Right lobe of liver (tissue), 6 donors: ENCODE measurements at regions not wholly inside any gene's neighbourhood (a gene's known extent, or its start where the extent isn't known, plus 50 kb on each side); places are given as distances from the start of the nearest gene placed in this dataset.
"Not testable (repeated sequence)": the region's sequence is repeated elsewhere in the genome, so short reads cannot be mapped to it uniquely, and the experiment has no call there.

ENCODE experiments used
- ATAC-seq, 4 donors: fragments of 200-7000 bp; cut with Tn5 transposase; one replicate each; pipeline ENCODE4 v1.9.1; 2020; ENCODE audit warnings: mild to moderate bottlenecking in 4 of 4, moderate library complexity in 4 of 4
- DNase-seq, 3 donors: peaks; one replicate each; pipeline ENCODE4 v3.0.0-alpha.2; 2020
- H3K27ac ChIP-seq, 3 donors: fragments of 200-600 bp; one replicate each; pipeline ENCODE4 v1.8.0; 2022
- H3K27me3 ChIP-seq, 2 donors: fragments of 200-600 bp; one replicate each; pipeline ENCODE4 v1.8.0; 2022
- H3K36me3 ChIP-seq, 4 donors: fragments of 200-600 bp; sonication (generic) in 1 of 4; one replicate each; pipeline versions ENCODE4 v1.5.1 to v1.8.0; 2017 to 2022; ENCODE audit warnings: control low read depth in 1 of 4
- H3K4me1 ChIP-seq, 4 donors: fragments of 200-600 bp; sonication (generic) in 1 of 4; one replicate each; pipeline versions ENCODE4 v1.5.1 to v1.8.0; 2017 to 2022; ENCODE audit warnings: control low read depth in 1 of 4
- H3K4me3 ChIP-seq, 3 donors: fragments of 200-600 bp; one replicate each; pipeline ENCODE4 v1.8.0; 2022
- H3K9me3 ChIP-seq, 4 donors: fragments of 200-600 bp; sonication (generic) in 1 of 4; one replicate each; pipeline versions ENCODE4 v1.5.1 to v1.8.0; 2017 to 2022; ENCODE audit warnings: control low read depth in 1 of 4
- POLR2A ChIP-seq: fragments of 450-650 bp; IDR thresholded peaks from one replicate; pipeline ENCODE4 v1.6.1; 2017; ENCODE audit warnings: antibody characterized with exemption, mild to moderate bottlenecking
- WGBS: methylation state at CpG from one replicate; pipeline ENCODE4 v1.1.6; 2018; ENCODE audit warnings: low coverage, low lambda C conversion rate; ENCODE audit not compliant: insufficient coverage; ENCODE audit errors: missing lambda C conversion rate; 5-methylcytosine and 5-hydroxymethylcytosine counted together
- intact Hi-C, 2 donors: fragments of 100-400 bp; cut with DNase I; formaldehyde crosslinking; loops; one replicate each; pipeline versions ENCODE4 v1.11.2 to v1.14.1; 2022
- TF ChIP-seq, protein P1 (sequence below), 4 donors: fragments of 200-600 bp in 3 of 4; fragments of 450-650 bp in 1 of 4; IDR thresholded peaks; one replicate each; pipeline versions ENCODE4 v1.5.1 to v1.8.0; 2016 to 2022; ENCODE audit warnings: antibody characterized with exemption in 4 of 4, mild to moderate bottlenecking in 2 of 4
- donor health status: DM: no; HTN: yes; CAD: no.
- donor health status: DM: no; HTN: no; CAD: no.
- donor health status: DM: no; HTN: no; CAD: no.
- donor health status: DM: no; HTN: yes; CAD: no.
- donor health status: DM: no; HTN: yes; CAD: no.

DNA sequence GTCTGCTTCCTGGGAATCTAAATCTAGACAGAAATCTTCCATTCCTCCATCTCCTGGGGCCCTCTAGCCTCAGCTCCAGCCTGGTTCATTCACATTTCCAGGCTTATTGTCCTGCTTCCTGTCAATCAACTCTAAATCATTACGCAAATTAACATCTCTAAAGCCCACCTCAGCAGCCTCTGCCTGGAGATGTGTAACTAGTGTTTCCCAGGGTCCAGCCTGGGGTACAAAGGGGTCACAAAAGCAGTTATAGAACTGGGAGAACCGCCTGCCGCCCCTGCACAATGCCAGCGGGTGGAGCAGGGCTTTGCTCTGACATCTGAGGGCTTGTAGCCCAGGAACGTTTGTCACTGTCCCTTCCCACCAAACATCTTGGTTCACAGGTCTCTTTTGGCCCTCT, 373.5 kb downstream of the RRAGC start:
- Histone ChIP-seq H3K4me3 (no peak overlapping the region), H3K36me3 (no peaks in the 10 kb centered on the region), H3K4me1 (no peaks in the 10 kb centered on the region), H3K9me3 (no peaks in the 10 kb centered on the region), H3K27ac (no peak overlapping the region), H3K27me3 (no peaks in the 10 kb centered on the region)
- no peak for TF ChIP-seq POLR2A
- TF ChIP-seq, protein P1, sequence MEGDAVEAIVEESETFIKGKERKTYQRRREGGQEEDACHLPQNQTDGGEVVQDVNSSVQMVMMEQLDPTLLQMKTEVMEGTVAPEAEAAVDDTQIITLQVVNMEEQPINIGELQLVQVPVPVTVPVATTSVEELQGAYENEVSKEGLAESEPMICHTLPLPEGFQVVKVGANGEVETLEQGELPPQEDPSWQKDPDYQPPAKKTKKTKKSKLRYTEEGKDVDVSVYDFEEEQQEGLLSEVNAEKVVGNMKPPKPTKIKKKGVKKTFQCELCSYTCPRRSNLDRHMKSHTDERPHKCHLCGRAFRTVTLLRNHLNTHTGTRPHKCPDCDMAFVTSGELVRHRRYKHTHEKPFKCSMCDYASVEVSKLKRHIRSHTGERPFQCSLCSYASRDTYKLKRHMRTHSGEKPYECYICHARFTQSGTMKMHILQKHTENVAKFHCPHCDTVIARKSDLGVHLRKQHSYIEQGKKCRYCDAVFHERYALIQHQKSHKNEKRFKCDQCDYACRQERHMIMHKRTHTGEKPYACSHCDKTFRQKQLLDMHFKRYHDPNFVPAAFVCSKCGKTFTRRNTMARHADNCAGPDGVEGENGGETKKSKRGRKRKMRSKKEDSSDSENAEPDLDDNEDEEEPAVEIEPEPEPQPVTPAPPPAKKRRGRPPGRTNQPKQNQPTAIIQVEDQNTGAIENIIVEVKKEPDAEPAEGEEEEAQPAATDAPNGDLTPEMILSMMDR (IDR thresholded peaks at IDR 0.05), result no peak
- ATAC-seq (no peak), DNase-seq (no peak)
- WGBS, result 25% methylated on average over 5 of the region's 5 CpGs
- intact Hi-C loops, result no loop called here

DNA sequence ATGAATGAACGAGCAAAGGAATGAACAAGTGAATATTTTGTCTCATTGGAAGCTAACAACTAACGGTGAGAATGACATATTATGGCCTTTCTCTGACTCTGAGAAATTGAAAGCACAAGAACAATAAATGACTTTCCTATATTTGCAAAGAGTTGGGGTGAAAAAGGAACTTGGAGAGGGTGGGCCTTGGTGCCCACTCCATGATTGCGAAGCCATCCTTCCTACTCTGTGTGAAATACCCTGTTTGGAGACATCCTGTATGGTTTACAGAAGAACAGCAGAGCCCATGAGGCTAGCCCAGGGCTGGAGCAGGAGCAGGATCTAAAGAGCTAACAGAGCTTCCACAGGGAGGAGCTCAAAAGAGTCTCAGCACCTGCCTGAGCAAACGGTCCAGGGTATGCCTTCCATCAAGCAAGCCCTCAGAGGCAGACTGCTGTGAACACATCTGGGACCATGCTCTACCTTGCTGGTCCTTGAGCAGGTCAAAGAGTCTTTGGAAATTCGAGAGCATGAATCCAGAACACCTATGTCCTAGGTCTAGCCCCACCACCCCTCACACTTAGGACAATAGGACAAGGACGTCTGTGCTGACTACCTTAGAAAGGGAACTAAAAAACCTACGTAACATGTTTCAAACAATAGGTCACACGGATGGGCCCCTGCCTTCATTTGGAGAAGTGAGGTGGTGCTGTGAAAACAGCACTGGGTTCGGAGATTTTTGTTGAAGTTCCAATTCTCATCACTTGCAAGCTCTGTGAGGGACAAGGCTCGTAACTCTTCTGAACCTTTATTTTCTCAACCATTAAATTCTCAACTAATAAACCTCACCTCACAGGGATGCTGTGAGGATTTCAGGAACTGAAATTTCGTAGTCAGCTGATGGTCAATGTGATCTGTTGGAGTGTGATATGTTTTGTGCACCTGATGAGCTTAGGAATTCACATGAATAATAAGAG, 377.4 kb downstream of the RRAGC start:
- no peak overlapping the region for H3K4me3 ChIP-seq
- H3K27me3 ChIP-seq, result no peaks in the 10 kb centered on the region
- DNase-seq, result no peak
- no peak overlapping the region for H3K27ac ChIP-seq
- no peaks in the 10 kb centered on the region for H3K36me3 ChIP-seq
- WGBS, result 52% methylated on average over 8 of the region's 11 CpGs
- H3K9me3 ChIP-seq, result no peaks in the 10 kb centered on the region
- TF ChIP-seq, protein P1 (IDR thresholded peaks at IDR 0.05), result no peak
- TF ChIP-seq POLR2A, result no peak
- ATAC-seq, result no peak
- intact Hi-C loops, result no loop called here
- no peaks in the 10 kb centered on the region for H3K4me1 ChIP-seq

DNA sequence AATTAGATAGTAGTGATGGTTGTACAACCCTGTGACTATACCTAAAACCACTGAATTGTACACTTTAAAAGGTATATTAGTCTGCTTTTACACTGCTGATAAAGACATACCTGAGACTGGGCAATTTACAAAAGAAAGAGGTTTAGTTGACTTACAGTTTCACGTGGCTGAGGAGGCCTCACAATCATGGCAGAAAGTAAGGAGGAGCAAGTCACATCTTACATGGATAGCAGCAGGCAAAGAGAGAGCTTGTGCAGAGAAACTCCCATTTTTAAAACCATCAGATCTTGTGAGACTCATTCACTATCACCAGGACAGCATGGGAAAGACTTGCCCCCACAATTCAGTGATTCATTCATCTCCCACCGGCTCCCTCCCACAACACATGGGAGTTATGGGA, 379.9 kb downstream of the RRAGC start:
- H3K4me3 ChIP-seq, H3K36me3 ChIP-seq, DNase-seq, H3K4me1 ChIP-seq, intact Hi-C loops, H3K9me3 ChIP-seq, H3K27ac ChIP-seq, ATAC-seq, H3K27me3 ChIP-seq: not testable (repeated sequence)
- 55% methylated on average over 2 of the region's 2 CpGs for WGBS

DNA sequence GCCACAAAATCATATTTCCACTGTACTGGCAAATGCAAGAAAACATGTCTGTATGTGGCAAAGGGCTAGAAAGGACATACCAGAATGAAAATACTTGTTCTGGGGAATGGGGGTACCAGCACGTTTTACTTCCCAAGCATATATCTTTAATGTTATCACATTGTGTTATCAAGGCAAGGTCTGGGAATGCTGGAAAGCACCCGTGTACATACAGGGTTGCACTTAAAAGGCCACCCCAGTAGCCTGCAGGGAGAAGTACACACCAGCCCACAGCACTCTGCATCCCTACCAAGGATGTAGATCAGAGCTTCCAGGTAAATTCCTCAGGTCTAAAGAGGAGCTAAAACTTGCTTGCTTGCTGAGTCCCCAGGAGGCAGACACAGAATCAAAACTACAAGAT, 381.8 kb downstream of the RRAGC start:
- intact Hi-C loops, result no loop called here

DNA sequence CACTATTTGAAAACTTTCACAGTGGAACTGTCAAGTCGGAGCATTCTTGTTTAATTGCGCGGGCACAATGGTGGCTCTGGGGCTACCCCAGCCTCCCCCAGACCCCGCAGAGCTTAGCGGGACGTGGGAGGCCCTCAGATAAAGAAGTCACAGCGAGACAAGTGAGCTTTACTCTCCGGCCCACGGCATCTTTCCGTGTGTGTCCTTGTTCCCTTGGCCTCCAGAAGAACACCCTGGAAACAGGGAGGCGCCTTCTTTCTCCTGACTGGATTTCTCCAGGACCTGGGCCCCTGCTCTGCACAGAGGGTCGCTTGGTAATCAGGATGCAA, 382.8 kb downstream of the RRAGC start:
- H3K4me3 ChIP-seq, result no peak overlapping the region
- no peak overlapping the region for H3K27ac ChIP-seq
- H3K36me3 ChIP-seq, result no peaks in the 10 kb centered on the region
- no peak for TF ChIP-seq POLR2A
- TF ChIP-seq, protein P1 (IDR thresholded peaks at IDR 0.05), result no peak
- no peaks in the 10 kb centered on the region for H3K27me3 ChIP-seq
- intact Hi-C loops, result no loop called here
- DNase-seq, result no peak
- no peak for ATAC-seq
- no peaks in the 10 kb centered on the region for H3K9me3 ChIP-seq
- H3K4me1 ChIP-seq, result no peaks in the 10 kb centered on the region
- 33% methylated on average over 6 of the region's 12 CpGs for WGBS

More for the DNA sequence above, 381.8 kb downstream of the RRAGC start:
- Histone ChIP-seq H3K27me3 (no peaks in the 10 kb centered on the region), H3K4me1 (no peaks in the 10 kb centered on the region), H3K4me3 (no peak overlapping the region), H3K27ac (no peak overlapping the region), H3K9me3 (no peaks in the 10 kb centered on the region), H3K36me3 (no peaks in the 10 kb centered on the region)
- DNase-seq, result no peak
- WGBS, result 39% methylated on average over 2 of the region's 2 CpGs
- TF ChIP-seq POLR2A, result no peak
- TF ChIP-seq, protein P1 (IDR thresholded peaks at IDR 0.05), result no peak
- ATAC-seq, result no peak
